Right renal cortex interstitium (tissue), 3 donors: ENCODE measurements at regions not wholly inside any gene's neighbourhood (a gene's known extent, or its start where the extent isn't known, plus 50 kb on each side); places are given as distances from the start of the nearest gene placed in this dataset.

Experiments used
- DNase-seq, 3 donors: peaks; one replicate each; pipeline ENCODE4 v3.0.0-alpha.2; 2013; ENCODE audit warnings: low read depth in 3 of 3, low spot score in 2 of 3

DNA sequence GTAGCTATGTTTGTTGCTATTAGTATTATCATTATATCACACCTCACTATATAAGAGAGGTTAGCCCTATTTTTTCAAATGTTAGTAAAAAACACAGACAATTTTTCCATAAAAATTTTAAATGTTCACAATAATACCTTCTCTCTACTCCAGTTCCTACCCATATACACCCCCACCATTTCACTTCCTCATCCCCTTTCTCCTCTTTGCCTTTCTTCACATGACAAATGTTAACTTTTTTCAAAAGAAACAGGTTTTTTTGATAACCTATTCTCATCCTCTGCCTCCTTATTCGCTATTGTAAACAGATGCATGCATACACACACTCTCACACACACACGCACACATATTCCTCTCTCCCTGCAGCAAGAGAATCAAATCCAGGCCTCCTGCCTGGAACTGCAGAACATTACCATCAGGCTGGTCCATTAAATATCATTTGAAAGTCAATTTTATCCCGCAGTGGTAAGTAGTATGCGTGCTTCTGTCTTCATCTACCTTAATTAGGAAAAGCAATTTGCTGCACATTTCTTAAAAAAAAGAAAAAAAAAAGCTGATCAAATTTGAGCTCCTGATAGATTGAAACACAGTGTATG is 55.5 kb downstream of the MID1IP1 start:
- no peak for DNase-seq

DNA sequence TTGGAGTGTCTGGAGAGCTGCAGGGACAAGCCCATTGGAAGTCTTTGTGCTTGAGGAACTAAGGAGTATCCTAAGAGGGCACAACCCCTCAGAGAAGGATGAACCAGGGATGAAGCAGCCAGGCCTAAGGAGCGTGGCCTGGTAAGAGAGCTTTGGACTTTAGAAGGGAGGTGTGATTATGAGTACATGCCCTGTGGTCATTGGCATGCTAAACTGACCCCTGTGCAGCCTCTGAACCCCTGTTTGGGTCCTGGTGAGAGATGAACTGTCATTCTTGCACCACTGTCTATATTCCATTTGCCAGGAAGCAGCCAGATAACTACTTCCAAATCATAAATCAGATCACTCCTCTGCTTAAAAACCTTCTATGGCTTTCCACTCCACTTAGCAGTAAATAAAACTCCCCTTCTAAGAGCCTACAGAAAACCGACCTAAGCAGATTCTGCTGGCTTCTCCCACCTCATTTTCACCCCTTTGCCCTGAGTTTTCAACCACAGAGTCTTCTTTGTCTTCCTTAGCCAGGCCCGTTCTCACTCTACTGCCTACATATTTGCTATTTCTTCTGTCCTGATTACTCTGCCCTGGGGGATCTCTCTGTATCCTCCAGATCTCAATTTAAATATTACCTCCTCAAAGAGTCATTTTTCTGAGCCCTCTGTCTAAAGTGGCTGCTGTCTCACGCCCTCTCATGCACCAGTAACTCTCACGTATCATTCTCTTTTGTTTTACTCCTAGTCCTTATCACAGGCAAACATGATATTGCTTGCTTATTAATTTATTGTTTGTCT is 56.7 kb downstream of the MID1IP1 start:
- no peak for DNase-seq

DNA sequence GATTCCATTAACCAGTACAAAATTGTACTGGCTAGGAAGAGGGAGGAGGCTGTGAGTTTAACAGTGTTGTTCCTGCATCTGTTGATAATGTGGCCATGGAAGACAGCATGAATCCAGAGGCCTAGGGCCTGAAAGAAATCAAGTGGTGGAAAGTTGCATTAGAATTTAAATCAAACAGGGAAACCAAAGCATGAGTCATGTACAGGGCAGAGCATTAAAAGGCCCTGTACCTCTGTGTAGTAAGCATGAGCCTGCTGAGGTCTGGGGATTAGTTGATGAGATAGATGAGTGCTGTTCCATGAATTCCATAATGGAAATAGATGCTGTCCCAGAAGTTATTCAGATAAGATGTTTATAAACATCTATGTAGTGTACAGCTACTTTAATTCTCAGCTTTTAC is 58.3 kb downstream of the MID1IP1 start:
- no peak for DNase-seq

DNA sequence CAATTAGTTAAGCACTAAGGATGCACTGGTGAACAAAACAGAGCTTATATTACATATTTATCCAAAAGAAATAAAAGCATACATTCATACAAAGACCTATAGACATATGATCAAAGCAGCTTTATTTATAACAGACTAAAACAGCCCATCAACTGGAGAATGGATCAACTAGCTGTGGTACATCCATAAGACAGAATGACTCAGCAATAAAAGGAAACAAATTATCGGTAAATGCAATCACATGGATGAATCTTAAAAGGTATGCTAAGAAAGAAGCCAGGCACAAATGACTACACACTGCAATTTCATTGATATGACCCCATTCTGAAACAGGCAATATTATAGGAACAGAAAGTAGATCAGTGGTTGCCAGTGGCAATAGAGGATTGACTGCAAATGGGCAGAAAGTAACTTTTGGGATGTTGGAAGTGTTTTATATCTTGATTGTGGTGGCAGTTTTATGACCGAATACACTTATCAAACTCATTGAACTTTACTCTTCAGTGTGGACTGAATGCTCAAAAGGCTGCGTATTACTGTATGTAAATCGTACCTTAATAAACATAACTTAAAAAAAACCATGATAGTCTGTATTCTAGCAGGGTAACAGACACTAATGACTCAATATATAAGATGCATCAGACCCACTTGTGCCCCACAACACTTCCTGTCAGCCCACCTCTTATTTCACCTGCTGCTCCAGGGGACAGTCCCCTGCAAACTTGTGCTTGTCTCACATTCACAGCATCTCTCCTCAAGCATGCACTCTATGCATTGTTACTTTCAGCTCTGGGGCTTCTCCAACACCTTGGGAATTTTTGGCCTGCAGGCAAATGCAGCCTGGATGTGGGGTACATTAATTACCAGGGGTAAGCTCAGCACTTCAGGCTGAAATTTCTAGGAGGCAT is 59.1 kb downstream of the MID1IP1 start:
- no peak for DNase-seq

DNA sequence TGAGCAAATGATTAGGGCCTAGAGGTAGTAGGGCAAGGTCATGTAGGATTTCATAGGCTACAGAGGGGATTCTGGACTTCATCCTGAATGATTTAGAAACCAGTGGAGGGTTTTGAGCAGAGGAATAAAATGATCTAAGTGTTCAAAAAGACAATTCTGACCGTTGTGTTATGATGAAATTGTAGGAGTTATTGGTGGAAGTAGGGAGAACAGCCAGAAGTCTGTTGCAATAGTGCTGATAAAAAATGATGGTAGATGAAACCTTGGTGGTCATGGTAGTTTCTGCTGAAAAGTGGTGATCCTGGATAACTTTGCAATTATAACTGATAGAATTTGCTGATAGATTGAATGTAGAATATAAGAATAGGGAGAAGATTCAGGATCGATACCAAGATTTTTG is 60.2 kb downstream of the MID1IP1 start:
- DNase-seq: no peak

DNA sequence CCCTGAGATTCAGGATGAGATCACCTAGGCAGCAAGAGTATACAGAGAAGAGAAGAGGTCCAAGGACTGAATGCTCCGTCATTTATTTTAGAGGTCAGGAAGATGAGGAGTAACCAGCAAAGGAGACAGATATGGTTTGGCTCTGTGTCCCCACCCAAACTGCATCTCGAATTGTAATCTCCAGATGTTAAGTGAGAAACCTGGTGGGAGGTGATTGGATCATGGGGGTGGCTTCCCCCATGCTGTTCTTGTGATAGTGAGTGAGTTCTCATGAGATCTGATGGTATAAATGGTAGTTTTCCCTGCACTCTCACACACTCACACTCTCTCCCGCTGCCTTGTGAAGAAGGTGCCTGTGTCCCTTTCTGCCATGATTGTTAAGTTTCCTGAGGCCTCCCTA is 60.8 kb downstream of the MID1IP1 start:
- no peak for DNase-seq

DNA sequence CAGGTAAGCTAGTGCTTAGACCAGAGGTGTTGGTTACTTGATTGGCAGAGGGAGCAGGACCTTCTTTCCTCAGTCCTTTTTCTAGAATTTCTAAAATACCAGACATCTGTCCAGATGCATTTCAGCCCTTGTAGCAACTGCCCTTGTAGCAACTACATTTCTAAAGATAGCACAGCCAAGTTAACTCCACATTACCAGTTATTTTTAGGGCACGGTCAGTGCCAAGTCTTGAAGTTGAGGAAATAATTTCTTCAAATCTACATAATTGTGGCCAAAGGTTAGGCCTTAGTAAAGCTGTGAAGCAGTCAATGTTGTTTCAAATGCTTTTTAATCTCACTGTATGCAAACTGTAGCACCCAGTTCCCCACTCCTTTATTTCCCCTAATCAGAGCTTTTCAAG is 62.9 kb downstream of the MID1IP1 start:
- DNase-seq: no peak

DNA sequence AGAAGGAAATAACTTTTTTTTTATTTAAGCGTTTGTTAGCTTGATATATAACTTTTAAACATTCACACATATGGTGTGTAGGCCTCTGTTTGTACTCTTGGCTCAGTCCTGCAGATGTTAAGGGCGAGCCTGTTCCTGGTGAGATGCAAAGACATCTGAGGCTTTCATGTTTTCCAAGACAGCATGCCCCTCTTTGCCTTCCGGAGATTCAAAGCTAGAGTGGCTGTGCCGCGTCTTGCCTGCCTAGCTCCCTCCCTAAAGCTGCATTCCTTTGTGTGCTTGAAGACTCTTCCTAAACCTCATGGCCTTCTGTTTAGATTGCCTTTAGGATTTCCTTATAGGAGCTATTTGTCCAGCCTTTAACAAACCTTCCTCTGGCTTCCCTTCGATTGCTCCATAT is 67.1 kb downstream of the MID1IP1 start:
- DNase-seq: no peak

DNA sequence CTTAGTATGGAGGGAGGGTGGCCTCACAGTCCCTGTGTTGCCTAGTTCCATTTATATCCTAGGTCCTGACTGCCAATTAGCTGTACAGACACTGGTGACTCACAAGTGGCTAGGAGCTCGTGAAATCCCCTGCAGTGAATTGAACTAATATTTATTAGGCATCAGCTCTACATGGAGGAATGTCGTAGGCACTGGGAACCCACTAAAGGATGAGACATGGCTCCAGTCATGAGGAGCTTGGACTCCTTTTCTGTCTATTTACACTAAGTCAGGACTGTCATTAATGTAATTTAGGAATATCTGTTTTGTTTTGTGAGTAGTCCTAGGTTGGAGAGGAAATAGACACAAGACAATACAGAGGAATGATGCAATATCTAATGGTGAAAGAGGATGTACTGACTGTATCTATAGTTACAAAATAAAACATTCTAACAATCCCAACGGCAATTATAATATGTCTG is 67.7 kb downstream of the MID1IP1 start:
- DNase-seq: no peak

DNA sequence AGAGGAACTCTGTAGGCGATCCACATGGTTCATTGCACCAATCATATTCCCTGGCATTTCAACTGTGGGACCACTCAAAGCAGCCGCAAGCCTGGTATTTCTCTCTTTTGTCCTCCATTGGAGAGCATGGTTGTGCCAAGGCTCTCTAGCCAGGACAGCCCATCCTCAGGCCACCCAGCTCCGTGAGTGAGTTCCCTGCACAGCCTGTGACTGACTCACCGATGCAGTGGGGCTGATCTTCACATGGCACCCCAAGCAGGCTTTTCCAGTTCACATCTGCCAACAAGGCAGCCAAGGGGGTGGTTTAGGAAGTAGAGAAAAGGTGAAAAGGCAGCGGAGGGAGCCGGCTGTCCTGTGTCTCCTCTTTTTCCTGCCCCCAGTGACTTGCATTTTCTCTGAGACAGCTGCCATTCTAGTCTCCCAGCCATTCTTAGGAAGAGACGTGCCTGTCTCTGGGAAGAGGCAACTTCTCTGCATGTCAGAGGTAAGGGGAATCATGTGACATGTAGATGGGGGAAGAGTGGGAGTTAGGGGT is 69.2 kb downstream of the MID1IP1 start:
- DNase-seq: no peak

DNA sequence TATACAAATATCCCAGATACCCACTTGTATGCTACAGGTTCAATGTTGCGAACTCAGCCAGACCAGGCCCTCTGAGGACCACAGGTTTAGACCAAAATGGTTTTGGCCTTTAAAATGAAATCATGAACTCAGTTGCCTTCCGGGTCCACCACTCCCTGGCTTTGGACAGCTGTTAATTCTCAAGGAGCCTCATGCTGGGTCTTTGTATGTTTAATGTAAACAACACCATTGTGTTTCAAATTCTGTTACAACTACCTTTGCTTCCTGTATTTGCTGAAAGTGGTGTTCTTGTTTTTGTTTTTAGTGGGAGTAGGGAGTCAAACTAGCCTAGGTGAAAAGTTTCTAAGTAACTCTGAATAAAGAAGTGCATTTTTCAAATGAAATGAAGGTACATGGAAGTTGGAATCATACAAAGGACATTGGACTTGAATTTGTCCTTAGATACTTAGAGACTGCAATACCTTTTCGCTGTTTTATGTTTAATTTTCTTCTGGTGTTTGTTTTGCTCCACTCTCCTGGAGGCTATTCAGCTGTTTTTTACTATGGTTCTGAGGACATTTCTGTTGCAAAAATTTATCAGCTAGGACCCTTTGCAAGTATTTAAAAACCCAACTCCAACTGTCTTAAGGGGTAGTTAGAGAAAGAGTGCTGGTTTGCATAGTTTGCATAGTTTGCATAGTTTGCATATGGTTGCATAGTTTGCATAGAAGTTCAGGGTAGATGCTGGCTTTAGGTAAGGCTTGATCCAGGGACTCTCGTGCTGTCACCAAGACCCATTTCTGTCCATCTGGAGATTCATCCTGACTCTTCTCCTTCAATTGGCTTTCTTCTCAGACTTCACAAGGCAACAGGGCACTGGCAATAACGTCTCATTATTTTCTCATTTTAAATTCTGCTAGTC is 70.1 kb downstream of the MID1IP1 start:
- DNase-seq: no peak

DNA sequence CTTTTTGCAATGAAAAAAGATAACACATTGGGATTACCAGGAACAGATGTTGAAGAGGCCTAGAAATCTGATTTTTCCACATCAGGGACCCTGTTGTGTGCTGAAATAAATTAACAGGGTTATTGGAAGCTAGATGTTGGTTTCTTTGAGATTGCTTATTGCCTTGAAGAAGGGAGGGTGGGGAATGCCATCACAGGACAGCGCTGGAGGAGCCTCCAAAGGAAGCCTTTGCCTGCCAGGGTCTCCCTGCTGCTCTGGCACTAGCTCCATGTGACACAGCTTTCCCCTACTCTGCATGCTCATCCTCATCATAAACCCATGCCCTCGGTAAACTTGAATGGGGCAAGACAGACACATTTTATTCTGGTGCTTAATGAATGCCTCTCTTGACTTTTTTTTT is 76.1 kb downstream of the MID1IP1 start:
- no peak for DNase-seq

DNA sequence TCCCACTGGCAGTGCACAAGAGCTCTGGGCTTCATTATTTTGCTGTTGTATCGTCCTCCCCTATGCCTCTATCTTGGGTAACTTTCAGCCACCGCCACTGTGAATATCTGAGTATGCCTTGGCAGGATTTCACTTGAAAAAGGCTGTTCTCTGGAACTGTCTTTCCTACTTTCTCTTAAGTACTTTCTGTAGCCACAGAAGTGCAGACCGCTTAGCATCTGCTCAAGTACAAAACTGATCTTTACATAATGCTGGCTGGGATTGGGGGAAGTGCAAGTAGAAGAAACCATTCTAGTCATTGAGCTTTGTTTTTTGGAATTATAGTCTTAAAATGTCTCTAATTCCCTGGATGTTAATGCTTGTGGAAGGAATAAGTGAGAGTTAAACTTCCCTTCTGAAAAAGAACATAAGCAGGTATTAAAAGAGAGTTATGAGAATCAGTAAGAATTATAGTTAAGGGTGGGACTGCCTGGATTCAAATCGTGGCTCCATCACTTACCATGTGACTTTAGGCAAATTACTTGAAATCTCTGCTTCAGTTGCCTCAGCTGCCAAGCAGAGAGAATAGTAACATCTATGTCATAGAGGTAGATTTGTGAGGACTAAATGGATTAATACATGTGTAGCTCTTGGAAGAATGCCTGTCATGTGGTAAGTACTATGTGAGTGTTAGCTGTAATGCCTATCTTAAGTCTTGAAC is 77.5 kb downstream of the MID1IP1 start:
- no peak for DNase-seq

DNA sequence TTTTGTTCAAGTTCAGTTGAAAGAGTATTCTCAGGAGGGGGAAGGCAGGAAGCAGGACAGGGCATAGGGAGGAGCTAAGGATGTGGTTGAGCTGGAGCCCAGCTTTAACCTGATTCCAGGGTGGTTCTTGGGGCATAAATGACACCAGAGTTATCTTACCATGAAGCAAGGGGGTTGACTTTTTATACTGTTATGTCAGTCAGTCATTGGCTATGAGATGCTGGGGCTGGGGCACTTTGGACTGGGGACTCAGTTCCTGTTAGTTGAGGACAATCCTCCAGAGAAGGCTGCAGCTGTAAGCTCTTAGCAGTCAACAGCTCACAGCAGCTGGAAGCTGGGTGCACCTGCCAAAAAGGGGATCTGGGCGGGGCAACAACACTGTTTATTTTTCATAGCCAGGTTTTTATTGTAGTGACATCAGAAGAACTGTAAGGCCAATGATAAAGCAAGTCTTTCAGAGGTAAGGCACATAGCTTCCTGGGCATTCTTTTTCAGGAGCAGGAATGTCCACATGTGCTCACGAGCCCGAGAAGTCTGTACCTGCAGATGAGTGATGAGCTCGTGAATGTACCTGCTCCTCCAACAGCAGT is 78.5 kb downstream of the MID1IP1 start:
- no peak for DNase-seq

DNA sequence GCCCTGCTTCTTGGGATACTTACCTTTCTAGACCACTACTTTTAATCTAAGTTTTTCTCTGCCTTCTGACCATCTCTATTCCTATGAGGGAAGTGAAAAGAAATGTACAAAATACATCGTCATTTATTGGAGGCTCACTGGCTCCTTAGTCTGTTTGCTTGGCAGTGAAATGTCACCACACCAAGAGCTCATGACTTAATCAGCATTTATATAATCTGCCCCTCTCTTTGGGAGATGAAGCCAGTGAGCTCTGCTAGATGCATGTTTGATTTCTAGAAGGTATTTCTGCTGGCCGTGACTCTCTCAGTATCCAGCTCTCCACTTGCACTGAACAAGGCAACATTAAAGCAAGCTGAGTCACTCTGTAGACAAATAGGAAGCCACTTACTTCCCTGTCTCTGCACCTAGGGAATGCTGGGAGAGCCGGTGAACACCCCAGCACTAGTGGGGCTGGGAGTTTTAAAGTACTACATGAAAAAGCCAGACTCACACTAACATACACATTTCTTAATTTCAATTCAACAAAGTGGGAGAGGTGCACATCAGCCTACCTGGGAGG is 79.1 kb downstream of the MID1IP1 start:
- no peak for DNase-seq

DNA sequence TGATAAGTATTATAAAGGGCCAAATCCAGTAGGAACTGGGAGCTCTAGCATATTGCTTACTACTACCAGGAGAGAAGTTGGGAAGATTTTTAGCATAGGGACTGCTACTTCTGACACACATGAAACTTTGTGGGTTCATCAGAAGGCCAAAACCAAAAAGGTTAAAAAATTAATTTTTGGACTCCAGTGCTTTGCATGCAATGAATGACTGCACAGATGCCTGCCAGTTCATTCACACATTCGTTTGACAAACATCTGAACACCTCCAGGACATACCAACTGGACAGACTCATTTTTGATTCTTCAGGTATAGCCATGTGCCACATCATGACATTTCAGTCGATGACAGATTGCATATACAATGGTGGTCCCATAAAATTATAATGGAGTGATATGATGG is 79.8 kb downstream of the MID1IP1 start:
- DNase-seq: no peak

DNA sequence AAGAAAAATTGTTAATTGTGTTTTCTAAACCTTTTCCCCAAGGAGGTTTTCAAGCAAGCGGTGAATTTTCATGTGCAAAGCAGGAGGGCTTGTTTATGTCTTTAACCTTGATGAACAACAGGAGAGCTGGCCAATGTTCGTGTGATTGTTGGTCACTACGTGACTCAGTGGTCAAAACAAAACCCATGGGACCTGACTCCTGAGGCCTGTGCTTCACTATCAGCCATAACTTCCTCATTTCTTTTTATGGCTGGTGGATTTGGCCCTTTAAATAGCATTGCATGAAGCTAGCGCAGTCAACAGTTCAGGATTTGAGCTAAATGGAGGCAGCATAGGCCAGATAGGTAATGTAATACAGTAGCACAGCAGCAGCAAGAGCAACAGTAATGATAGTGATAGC is 80.5 kb downstream of the MID1IP1 start:
- no peak for DNase-seq

DNA sequence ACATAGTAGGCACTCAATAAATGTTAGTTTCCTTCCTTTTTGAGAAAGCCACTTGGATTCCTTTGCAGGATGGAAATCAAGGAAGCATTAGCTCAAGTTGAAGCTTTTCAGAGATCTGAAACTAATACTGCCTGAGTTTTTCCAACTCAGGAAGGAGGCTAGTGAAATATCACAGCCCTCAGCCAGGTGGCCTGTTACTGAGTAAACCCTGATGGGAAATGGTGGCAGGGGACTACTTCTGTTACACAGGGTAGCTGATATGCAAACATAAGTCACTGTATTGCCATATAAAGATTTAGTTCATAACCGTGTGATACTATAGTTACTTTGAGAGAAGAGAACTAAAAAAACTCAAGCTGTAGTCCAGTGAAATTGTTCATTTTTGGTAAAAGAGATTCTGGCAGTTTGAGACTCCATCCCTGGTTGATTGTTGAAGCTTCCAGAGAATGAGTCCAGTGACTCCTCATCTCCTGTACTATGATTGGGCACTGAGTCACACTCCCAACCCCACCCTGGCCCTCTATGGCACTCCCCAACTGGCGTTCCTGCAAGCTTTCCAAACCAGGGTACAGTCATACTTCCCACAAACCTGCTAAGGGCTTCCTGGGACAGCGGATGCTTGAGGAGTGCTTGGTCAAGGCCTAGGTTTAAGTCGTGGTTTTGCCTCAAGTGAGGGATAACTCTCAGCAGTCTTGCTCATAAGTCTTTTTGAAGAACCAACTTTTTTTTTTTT is 81.8 kb downstream of the MID1IP1 start:
- DNase-seq: no peak
